ENCODE measurements at regions not wholly inside any gene's neighbourhood (a gene's known extent, or its start where the extent isn't known, plus 50 kb on each side); places are given as distances from the start of the nearest gene placed in this dataset.

- Histone ChIP-seq H3K36me3 (no peaks in the 10 kb centered on the region), H3K9me3 (no peaks in the 10 kb centered on the region), H3K4me3 (no peak overlapping the region), H3K27me3 (ENCODE audit: low read depth) (no peaks in the 10 kb centered on the region), H3K4me1 (no peaks in the 10 kb centered on the region), H3K27ac (no peak overlapping the region)
- TF ChIP-seq CTCF (IDR thresholded peaks at IDR 0.05): no peak
- ATAC-seq (no peak), DNase-seq (no peak)
- intact Hi-C loops (cut with DNase I): no loop called here
Measured at GRCh38 chr7:33819658-33820057, 85.7 kb upstream of the BMPER start.

GRCh38 chr7:33820206-33820605 lies 85.1 kb upstream of the BMPER start:
- no peak for TF ChIP-seq CTCF (IDR thresholded peaks at IDR 0.05)
- Histone ChIP-seq H3K4me3 (no peak overlapping the region), H3K4me1 (no peaks in the 10 kb centered on the region), H3K9me3 (no peaks in the 10 kb centered on the region), H3K27ac (no peak overlapping the region), H3K36me3 (no peaks in the 10 kb centered on the region), H3K27me3 (ENCODE audit: low read depth) (no peaks in the 10 kb centered on the region)
- intact Hi-C loops (cut with DNase I): no loop called here
- ATAC-seq (no peak), DNase-seq (no peak)

- intact Hi-C loops (cut with DNase I): no loop called here
- Histone ChIP-seq H3K9me3 (no peaks in the 10 kb centered on the region), H3K36me3 (no peaks in the 10 kb centered on the region), H3K4me3 (no peak overlapping the region), H3K27ac (no peak overlapping the region), H3K27me3 (ENCODE audit: low read depth) (no peaks in the 10 kb centered on the region), H3K4me1 (no peaks in the 10 kb centered on the region)
- no peak for ATAC-seq
- DNase-seq: no peak
- no peak for TF ChIP-seq CTCF (IDR thresholded peaks at IDR 0.05)
Measured at GRCh38 chr7:33821970-33822369, 83.4 kb upstream of the BMPER start.

- intact Hi-C loops (cut with DNase I): no loop called here
- no peak for TF ChIP-seq CTCF (IDR thresholded peaks at IDR 0.05)
- H3K27ac ChIP-seq: no peak overlapping the region
- DNase-seq (no peak), ATAC-seq (no peak)
- no peaks in the 10 kb centered on the region for H3K27me3 ChIP-seq (ENCODE audit: low read depth)
- no peaks in the 10 kb centered on the region for H3K4me1 ChIP-seq
- no peaks in the 10 kb centered on the region for H3K36me3 ChIP-seq
- no peaks in the 10 kb centered on the region for H3K9me3 ChIP-seq
- H3K4me3 ChIP-seq: no peak overlapping the region
Measured at GRCh38 chr7:33823913-33824312, 81.4 kb upstream of the BMPER start.

GRCh38 chr7:33824911-33825459 lies 80.4 kb upstream of the BMPER start:
- no peaks in the 10 kb centered on the region for H3K36me3 ChIP-seq
- intact Hi-C loops (cut with DNase I): no loop called here
- no peaks in the 10 kb centered on the region for H3K27me3 ChIP-seq (ENCODE audit: low read depth)
- H3K9me3 ChIP-seq: no peaks in the 10 kb centered on the region
- ATAC-seq (peak in 1 of 2 donors; percentile 34), DNase-seq (no peak)
- no peak overlapping the region for H3K27ac ChIP-seq
- no peak for TF ChIP-seq CTCF (IDR thresholded peaks at IDR 0.05)
- no peak overlapping the region for H3K4me3 ChIP-seq
- H3K4me1 ChIP-seq: no peaks in the 10 kb centered on the region

- ATAC-seq: no peak
- intact Hi-C loops (cut with DNase I): no loop called here
- TF ChIP-seq CTCF (IDR thresholded peaks at IDR 0.05): no peak
- H3K4me3 ChIP-seq: no peak overlapping the region
- no peaks in the 10 kb centered on the region for H3K27me3 ChIP-seq (ENCODE audit: low read depth)
- no peaks in the 10 kb centered on the region for H3K4me1 ChIP-seq
- H3K9me3 ChIP-seq: no peaks in the 10 kb centered on the region
- no peaks in the 10 kb centered on the region for H3K36me3 ChIP-seq
- no peak overlapping the region for H3K27ac ChIP-seq
- no peak for DNase-seq
Measured at GRCh38 chr7:33825644-33826043, 79.7 kb upstream of the BMPER start.
